ENCODE measurements at regions not wholly inside any gene's neighbourhood (a gene's known extent, or its start where the extent isn't known, plus 50 kb on each side); places are given as distances from the start of the nearest gene placed in this dataset.

DNA sequence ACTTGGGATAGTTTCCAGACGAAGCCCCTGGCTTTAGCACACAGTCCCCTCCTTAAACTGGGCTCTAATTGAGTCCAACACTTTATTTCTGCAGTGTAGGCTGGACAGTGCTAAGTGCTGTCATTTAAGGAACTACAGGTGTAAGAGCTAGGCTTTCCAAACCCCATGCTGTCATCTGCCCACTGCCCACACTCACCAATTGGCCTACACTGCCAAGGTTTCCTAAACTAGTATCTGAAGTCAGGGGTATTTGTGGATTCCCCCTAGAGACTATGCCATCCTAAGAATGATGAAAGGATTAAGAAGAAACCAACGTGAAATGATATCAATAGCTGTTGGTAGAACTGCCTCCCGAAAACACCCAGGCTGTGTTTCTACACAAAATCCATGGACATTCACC is 160.9 kb downstream of the TBX15 start:
- TF ChIP-seq, protein P1, sequence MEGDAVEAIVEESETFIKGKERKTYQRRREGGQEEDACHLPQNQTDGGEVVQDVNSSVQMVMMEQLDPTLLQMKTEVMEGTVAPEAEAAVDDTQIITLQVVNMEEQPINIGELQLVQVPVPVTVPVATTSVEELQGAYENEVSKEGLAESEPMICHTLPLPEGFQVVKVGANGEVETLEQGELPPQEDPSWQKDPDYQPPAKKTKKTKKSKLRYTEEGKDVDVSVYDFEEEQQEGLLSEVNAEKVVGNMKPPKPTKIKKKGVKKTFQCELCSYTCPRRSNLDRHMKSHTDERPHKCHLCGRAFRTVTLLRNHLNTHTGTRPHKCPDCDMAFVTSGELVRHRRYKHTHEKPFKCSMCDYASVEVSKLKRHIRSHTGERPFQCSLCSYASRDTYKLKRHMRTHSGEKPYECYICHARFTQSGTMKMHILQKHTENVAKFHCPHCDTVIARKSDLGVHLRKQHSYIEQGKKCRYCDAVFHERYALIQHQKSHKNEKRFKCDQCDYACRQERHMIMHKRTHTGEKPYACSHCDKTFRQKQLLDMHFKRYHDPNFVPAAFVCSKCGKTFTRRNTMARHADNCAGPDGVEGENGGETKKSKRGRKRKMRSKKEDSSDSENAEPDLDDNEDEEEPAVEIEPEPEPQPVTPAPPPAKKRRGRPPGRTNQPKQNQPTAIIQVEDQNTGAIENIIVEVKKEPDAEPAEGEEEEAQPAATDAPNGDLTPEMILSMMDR (conservative IDR thresholded peaks at IDR 0.05; ENCODE audit: low read depth in 2 of 2) = no peak
- TF ChIP-seq JUNB (IDR thresholded peaks at IDR 0.05; ENCODE audit: unreplicated experiment) (no peak), EZH2phosphoT487 (IDR thresholded peaks at IDR 0.05; ENCODE audit: unreplicated experiment) (no peak), EZH2 (IDR thresholded peaks at IDR 0.05; ENCODE audit: low read depth, unreplicated experiment) (no peak), POLR2AphosphoS5 (IDR thresholded peaks at IDR 0.05; ENCODE audit: low read depth) (no peak), REST (IDR thresholded peaks at IDR 0.05; ENCODE audit: unreplicated experiment) (no peak), ZNF331 (CRISPR knock-in tag; IDR thresholded peaks at IDR 0.05; ENCODE audit: low read depth) (no peak), CREB1 (CRISPR knock-in tag; IDR thresholded peaks at IDR 0.05; ENCODE audit: low read depth) (no peak)
